Fibroblast of skin of right biceps (primary cell): ENCODE measurements at regions not wholly inside any gene's neighbourhood (a gene's known extent, or its start where the extent isn't known, plus 50 kb on each side); places are given as distances from the start of the nearest gene placed in this dataset.
"Not testable (repeated sequence)": the region's sequence is repeated elsewhere in the genome, so short reads cannot be mapped to it uniquely, and the experiment has no call there.

Experiments used
- DNase-seq: peaks from one replicate; pipeline ENCODE4 v3.0.0-alpha.2; 2013

- no peak for DNase-seq
These were observed 142.7 kb upstream of the EXOC2 start for GRCh38 chr6:835476-836160.

- DNase-seq: no peak
These were observed 141.9 kb upstream of the EXOC2 start for GRCh38 chr6:834866-835265.

- DNase-seq: no peak
These were observed 141.3 kb upstream of the EXOC2 start for GRCh38 chr6:834190-834589.

- not testable (repeated sequence) for DNase-seq
These were observed 139.9 kb upstream of the EXOC2 start for GRCh38 chr6:832804-833203.

- DNase-seq: no peak
These were observed 137.9 kb upstream of the EXOC2 start for GRCh38 chr6:830667-831327.

- no peak for DNase-seq
These were observed 136.7 kb upstream of the EXOC2 start for GRCh38 chr6:829656-830055.

GRCh38 chr6:827431-827830 is 134.5 kb upstream of the EXOC2 start:
- no peak for DNase-seq

- no peak for DNase-seq
These were observed 126.2 kb upstream of the EXOC2 start for GRCh38 chr6:819122-819521.

- DNase-seq: no peak
These were observed 125.3 kb upstream of the EXOC2 start for GRCh38 chr6:818196-818595.

GRCh38 chr6:816510-817084 is 123.7 kb upstream of the EXOC2 start:
- no peak for DNase-seq

GRCh38 chr6:815348-815738 is 122.4 kb upstream of the EXOC2 start:
- DNase-seq: no peak

- no peak for DNase-seq
These were observed 121.7 kb upstream of the EXOC2 start for GRCh38 chr6:814378-815347.

GRCh38 chr6:811831-812230 is 118.9 kb upstream of the EXOC2 start:
- DNase-seq: no peak

- peak; percentile 1 for DNase-seq
These were observed 118.3 kb upstream of the EXOC2 start for GRCh38 chr6:811191-811590.

- DNase-seq: no peak
These were observed 111.8 kb upstream of the EXOC2 start for GRCh38 chr6:804771-805170.

- no peak for DNase-seq
These were observed 111.4 kb upstream of the EXOC2 start for GRCh38 chr6:804317-804716.

- no peak for DNase-seq
These were observed 110.4 kb upstream of the EXOC2 start for GRCh38 chr6:803191-803977.

GRCh38 chr6:802701-803100 is 109.8 kb upstream of the EXOC2 start:
- no peak for DNase-seq

- not testable (repeated sequence) for DNase-seq
These were observed 109.3 kb upstream of the EXOC2 start for GRCh38 chr6:802223-802622.

- no peak for DNase-seq
These were observed 106.8 kb upstream of the EXOC2 start for GRCh38 chr6:799769-800168.

- peak; percentile 42 for DNase-seq
These were observed 104.6 kb upstream of the EXOC2 start for GRCh38 chr6:797479-798077.
